ENCODE measurements at regions not wholly inside any gene's neighbourhood (a gene's known extent, or its start where the extent isn't known, plus 50 kb on each side); places are given as distances from the start of the nearest gene placed in this dataset.

- TF ChIP-seq TCF7 (IDR thresholded peaks at IDR 0.05; ENCODE audit: low read depth) (no peak), IRF1 (CRISPR knock-in tag; IDR thresholded peaks at IDR 0.05; ENCODE audit: low read depth) (no peak), TSC22D2 (CRISPR knock-in tag; IDR thresholded peaks at IDR 0.05; ENCODE audit: borderline replicate concordance) (no peak), ZNF749 (CRISPR knock-in tag; IDR thresholded peaks at IDR 0.05; ENCODE audit: borderline replicate concordance) (no peak), DZIP1 (CRISPR knock-in tag; IDR thresholded peaks at IDR 0.05) (no peak), PHF21A (CRISPR knock-in tag; IDR thresholded peaks at IDR 0.05) (no peak), YEATS2 (CRISPR knock-in tag; IDR thresholded peaks at IDR 0.05; ENCODE audit: borderline replicate concordance) (no peak)
Measured at GRCh38 chr2:56656826-56657225, 473.0 kb downstream of the CCDC85A start.
